ENCODE measurements at regions not wholly inside any gene's neighbourhood (a gene's known extent, or its start where the extent isn't known, plus 50 kb on each side); places are given as distances from the start of the nearest gene placed in this dataset.

GRCh38 chr2:129462349-129462748 lies 517.1 kb upstream of the RAB6C start:
- 79% methylated on average over 3 of the region's 3 CpGs for WGBS
- no peak for DNase-seq (ENCODE audit: extremely low spot score)
- no peak overlapping the region for H3K4me3 ChIP-seq (ENCODE audit: low read depth, low read length)
- H3K4me1 ChIP-seq (ENCODE audit: insufficient read depth), result no peaks in the 10 kb centered on the region
- H3K27ac ChIP-seq (ENCODE audit: low read depth), result no peak overlapping the region
- H3K36me3 ChIP-seq (ENCODE audit: insufficient read depth), result no peaks in the 10 kb centered on the region

DNA sequence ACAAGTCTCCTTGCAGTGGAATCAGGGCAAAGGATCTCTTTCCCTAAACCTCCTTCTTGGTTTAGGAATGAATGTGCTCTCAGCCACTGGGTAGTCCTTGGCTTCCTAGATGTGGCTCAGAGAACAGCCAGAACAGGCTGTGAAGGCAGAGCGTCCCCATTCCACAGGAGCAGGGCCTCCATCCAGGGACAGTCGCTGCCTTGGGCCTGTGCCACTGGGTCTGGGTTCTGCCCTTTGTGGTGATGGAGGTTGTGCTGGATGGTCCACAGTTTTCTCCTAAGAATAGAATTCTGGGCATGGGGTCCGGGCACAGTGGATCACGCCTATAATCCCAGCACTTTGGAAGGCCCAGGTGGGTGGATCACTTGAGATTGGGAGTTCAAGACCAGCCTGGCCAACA lies 516.5 kb upstream of the RAB6C start:
- no peaks in the 10 kb centered on the region for H3K4me1 ChIP-seq (ENCODE audit: insufficient read depth)
- H3K36me3 ChIP-seq (ENCODE audit: insufficient read depth), result no peaks in the 10 kb centered on the region
- H3K4me3 ChIP-seq (ENCODE audit: low read depth, low read length), result no peak overlapping the region
- DNase-seq (ENCODE audit: extremely low spot score), result no peak
- H3K27ac ChIP-seq (ENCODE audit: low read depth), result no peak overlapping the region
- 93% methylated on average over 4 of the region's 4 CpGs for WGBS

- Histone ChIP-seq H3K27ac (ENCODE audit: low read depth) (no peak overlapping the region), H3K4me3 (ENCODE audit: low read depth, low read length) (no peak overlapping the region), H3K4me1 (ENCODE audit: insufficient read depth) (no peaks in the 10 kb centered on the region), H3K36me3 (ENCODE audit: insufficient read depth) (no peaks in the 10 kb centered on the region)
- 93% methylated on average over 4 of the region's 4 CpGs for WGBS
- DNase-seq (ENCODE audit: extremely low spot score), result no peak
These were observed 515.4 kb upstream of the RAB6C start for GRCh38 chr2:129464036-129464435.

DNA sequence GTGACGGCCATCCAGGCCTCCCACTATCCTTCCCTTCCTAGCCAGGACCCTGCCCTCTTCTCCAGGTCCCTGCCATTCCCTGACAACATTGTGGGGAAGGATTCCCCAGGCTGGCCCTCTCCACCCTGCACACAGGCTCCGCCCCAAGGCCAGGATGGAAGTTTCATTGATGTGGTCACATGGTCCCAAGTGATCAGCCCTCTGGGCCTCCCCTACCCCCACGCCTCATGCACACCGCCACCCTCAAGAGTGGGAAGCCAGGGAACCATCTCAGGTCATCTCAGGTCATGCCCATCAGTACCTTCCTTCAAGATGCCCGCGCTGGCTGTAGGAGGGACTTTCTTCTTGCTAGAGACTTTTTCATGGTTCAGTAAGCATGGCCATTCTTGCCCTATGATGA lies 514.8 kb upstream of the RAB6C start:
- no peak overlapping the region for H3K27ac ChIP-seq (ENCODE audit: low read depth)
- WGBS, result 79% methylated on average over 6 of the region's 6 CpGs
- no peaks in the 10 kb centered on the region for H3K36me3 ChIP-seq (ENCODE audit: insufficient read depth)
- H3K4me3 ChIP-seq (ENCODE audit: low read depth, low read length), result no peak overlapping the region
- no peak for DNase-seq (ENCODE audit: extremely low spot score)
- no peaks in the 10 kb centered on the region for H3K4me1 ChIP-seq (ENCODE audit: insufficient read depth)

- no peak for DNase-seq (ENCODE audit: extremely low spot score)
- Histone ChIP-seq H3K36me3 (ENCODE audit: insufficient read depth) (no peaks in the 10 kb centered on the region), H3K27ac (ENCODE audit: low read depth) (no peak overlapping the region), H3K4me1 (ENCODE audit: insufficient read depth) (no peaks in the 10 kb centered on the region), H3K4me3 (ENCODE audit: low read depth, low read length) (no peak overlapping the region)
- 81% methylated on average over 11 of the region's 11 CpGs for WGBS
These were observed 514.4 kb upstream of the RAB6C start for GRCh38 chr2:129465045-129465444.

- Histone ChIP-seq H3K4me1 (ENCODE audit: insufficient read depth) (no peaks in the 10 kb centered on the region), H3K36me3 (ENCODE audit: insufficient read depth) (no peaks in the 10 kb centered on the region), H3K27ac (ENCODE audit: low read depth) (no peak overlapping the region), H3K4me3 (ENCODE audit: low read depth, low read length) (no peak overlapping the region)
- DNase-seq (ENCODE audit: extremely low spot score), result no peak
- 94% methylated on average over 13 of the region's 13 CpGs for WGBS
These were observed 513.1 kb upstream of the RAB6C start for GRCh38 chr2:129466389-129466788.

- H3K27ac ChIP-seq (ENCODE audit: low read depth), result no peak overlapping the region
These were observed 512.3 kb upstream of the RAB6C start for GRCh38 chr2:129467012-129467779.

GRCh38 chr2:129467941-129468340 lies 511.5 kb upstream of the RAB6C start:
- DNase-seq (ENCODE audit: extremely low spot score), result no peak
- no peak overlapping the region for H3K27ac ChIP-seq (ENCODE audit: low read depth)
- H3K4me3 ChIP-seq (ENCODE audit: low read depth, low read length), result no peak overlapping the region
- H3K36me3 ChIP-seq (ENCODE audit: insufficient read depth), result no peaks in the 10 kb centered on the region
- no peaks in the 10 kb centered on the region for H3K4me1 ChIP-seq (ENCODE audit: insufficient read depth)
- 81% methylated on average over 3 of the region's 3 CpGs for WGBS

More at GRCh38 chr2:129467012-129467779, 512.3 kb upstream of the RAB6C start:
- Histone ChIP-seq H3K4me1 (ENCODE audit: insufficient read depth) (no peaks in the 10 kb centered on the region), H3K4me3 (ENCODE audit: low read depth, low read length) (no peak overlapping the region), H3K36me3 (ENCODE audit: insufficient read depth) (no peaks in the 10 kb centered on the region)
- 70% methylated on average over 11 of the region's 11 CpGs for WGBS
- no peak for DNase-seq (ENCODE audit: extremely low spot score)

DNA sequence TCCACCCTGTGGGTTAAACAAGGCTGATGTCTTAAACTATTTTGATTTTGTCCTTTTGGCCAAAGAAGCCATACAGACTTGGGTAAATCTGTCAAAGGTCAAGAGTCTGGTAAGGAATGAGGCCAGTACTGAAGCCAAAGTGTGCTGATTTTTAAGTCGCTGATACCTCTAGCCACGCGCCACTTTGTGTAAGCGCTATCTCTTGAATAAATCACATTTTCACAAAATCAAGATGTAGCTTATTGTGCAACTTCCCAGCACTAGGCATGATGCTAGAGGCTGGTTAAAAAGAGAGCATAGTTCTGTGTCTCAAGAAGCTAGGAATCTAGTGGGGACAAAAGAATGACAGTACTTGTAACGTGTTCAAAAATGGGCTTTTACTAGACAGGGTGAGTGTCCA lies 510.6 kb upstream of the RAB6C start:
- H3K27ac ChIP-seq (ENCODE audit: low read depth), result no peak overlapping the region
- no peaks in the 10 kb centered on the region for H3K4me1 ChIP-seq (ENCODE audit: insufficient read depth)
- WGBS, result 86% methylated on average over 5 of the region's 5 CpGs
- no peaks in the 10 kb centered on the region for H3K36me3 ChIP-seq (ENCODE audit: insufficient read depth)
- no peak overlapping the region for H3K4me3 ChIP-seq (ENCODE audit: low read depth, low read length)
- DNase-seq (ENCODE audit: extremely low spot score), result no peak

- Histone ChIP-seq H3K36me3 (ENCODE audit: insufficient read depth) (no peaks in the 10 kb centered on the region), H3K27ac (ENCODE audit: low read depth) (no peak overlapping the region), H3K4me1 (ENCODE audit: insufficient read depth) (no peaks in the 10 kb centered on the region), H3K4me3 (ENCODE audit: low read depth, low read length) (no peak overlapping the region)
- DNase-seq (ENCODE audit: extremely low spot score), result no peak
- WGBS, result 38% methylated on average over 5 of the region's 5 CpGs
These were observed 510.1 kb upstream of the RAB6C start for GRCh38 chr2:129469389-129469788.

DNA sequence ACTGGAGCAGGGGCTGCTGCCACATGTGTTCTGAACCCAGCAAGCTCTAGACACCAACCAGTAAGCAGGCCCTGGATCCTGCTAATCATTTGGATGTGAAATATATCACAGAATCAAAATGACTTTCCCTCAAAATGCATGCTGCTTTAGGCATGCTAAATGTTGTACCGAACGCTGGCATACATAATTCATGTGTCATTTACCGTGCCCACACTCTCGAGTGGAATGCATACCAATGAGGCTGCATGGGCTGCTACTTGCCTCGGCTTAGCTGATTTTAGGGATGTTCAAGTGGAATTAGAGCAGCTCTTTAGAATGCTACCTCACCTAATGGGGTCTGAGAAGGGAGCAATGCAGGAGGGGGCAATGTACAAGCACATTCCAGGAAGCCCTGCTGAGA lies 509.6 kb upstream of the RAB6C start:
- H3K27ac ChIP-seq (ENCODE audit: low read depth), result no peak overlapping the region
- H3K36me3 ChIP-seq (ENCODE audit: insufficient read depth), result no peaks in the 10 kb centered on the region
- H3K4me1 ChIP-seq (ENCODE audit: insufficient read depth), result no peaks in the 10 kb centered on the region
- WGBS, result 82% methylated on average over 5 of the region's 5 CpGs
- no peak for DNase-seq (ENCODE audit: extremely low spot score)
- H3K4me3 ChIP-seq (ENCODE audit: low read depth, low read length), result no peak overlapping the region

DNA sequence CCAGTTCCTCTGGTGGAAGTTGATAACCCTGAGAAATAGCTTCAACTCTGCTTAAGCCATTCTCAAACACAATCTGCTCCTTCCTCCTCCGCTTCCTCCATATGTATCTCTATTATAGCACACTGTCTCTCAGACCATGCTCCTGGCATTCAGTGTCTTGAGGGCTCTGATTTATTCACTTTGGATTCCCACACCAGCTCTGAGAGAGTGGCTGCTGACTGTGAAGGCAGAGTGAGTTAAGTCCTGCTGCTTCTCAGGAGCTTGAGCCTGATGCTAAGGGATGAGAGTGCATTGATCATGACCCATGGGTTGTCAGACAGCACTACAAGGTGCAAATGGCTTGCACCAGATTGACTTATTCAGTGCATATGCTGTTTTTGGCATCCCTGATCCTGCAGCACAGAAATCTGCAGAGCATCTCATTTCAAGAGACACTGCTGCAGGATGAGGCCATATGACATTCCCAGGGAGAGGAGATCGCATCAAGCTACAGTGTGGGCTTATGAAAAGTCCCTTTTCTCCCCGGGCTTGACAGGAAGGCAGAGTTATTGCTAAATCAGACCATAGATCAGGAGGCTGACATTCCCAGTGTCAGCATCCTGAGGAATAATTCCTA lies 500.5 kb upstream of the RAB6C start:
- Histone ChIP-seq H3K27ac (ENCODE audit: low read depth) (no peak overlapping the region), H3K4me1 (ENCODE audit: insufficient read depth) (no peaks in the 10 kb centered on the region), H3K36me3 (ENCODE audit: insufficient read depth) (no peaks in the 10 kb centered on the region), H3K4me3 (ENCODE audit: low read depth, low read length) (no peak overlapping the region)
- DNase-seq (ENCODE audit: extremely low spot score), result no peak
- WGBS, result 53% methylated on average over 3 of the region's 3 CpGs

DNA sequence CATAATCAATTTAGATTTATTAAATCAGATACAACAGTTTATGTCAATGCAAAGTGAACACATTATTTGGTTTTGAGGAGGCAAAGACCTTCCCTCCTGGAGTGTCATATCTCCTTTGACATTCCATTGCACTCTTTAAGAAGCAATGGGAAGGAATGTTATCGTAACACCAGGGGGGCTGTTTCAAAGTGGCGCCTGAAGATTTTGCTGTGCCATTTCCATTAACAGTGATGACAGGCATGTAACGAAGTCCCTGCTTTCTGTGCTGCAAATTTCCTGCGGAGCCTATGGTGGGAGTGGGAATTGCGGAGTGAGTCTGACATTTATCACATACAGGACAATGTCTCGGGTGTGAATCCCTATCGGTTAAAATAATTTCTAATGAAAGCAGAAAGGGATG lies 499.6 kb upstream of the RAB6C start:
- 67% methylated on average over 7 of the region's 7 CpGs for WGBS
- no peak overlapping the region for H3K4me3 ChIP-seq (ENCODE audit: low read depth, low read length)
- H3K27ac ChIP-seq (ENCODE audit: low read depth), result no peak overlapping the region
- no peaks in the 10 kb centered on the region for H3K4me1 ChIP-seq (ENCODE audit: insufficient read depth)
- DNase-seq (ENCODE audit: extremely low spot score), result no peak
- no peaks in the 10 kb centered on the region for H3K36me3 ChIP-seq (ENCODE audit: insufficient read depth)

GRCh38 chr2:129480790-129481189 lies 498.7 kb upstream of the RAB6C start:
- Histone ChIP-seq H3K4me3 (ENCODE audit: low read depth, low read length) (no peak overlapping the region), H3K4me1 (ENCODE audit: insufficient read depth) (no peaks in the 10 kb centered on the region), H3K27ac (ENCODE audit: low read depth) (no peak overlapping the region), H3K36me3 (ENCODE audit: insufficient read depth) (no peaks in the 10 kb centered on the region)
- DNase-seq (ENCODE audit: extremely low spot score), result no peak
- WGBS, result 68% methylated on average over 3 of the region's 3 CpGs

Measured in urinary bladder (tissue), 3 donors.